Epidermal melanocyte (primary cell): ENCODE measurements at regions not wholly inside any gene's neighbourhood (a gene's known extent, or its start where the extent isn't known, plus 50 kb on each side); places are given as distances from the start of the nearest gene placed in this dataset.

ENCODE experiments used
- DNase-seq: peaks from one replicate; pipeline ENCODE4 v3.0.0; 2011; ENCODE audit warnings: low spot score; ENCODE audit not compliant: insufficient read length

DNA sequence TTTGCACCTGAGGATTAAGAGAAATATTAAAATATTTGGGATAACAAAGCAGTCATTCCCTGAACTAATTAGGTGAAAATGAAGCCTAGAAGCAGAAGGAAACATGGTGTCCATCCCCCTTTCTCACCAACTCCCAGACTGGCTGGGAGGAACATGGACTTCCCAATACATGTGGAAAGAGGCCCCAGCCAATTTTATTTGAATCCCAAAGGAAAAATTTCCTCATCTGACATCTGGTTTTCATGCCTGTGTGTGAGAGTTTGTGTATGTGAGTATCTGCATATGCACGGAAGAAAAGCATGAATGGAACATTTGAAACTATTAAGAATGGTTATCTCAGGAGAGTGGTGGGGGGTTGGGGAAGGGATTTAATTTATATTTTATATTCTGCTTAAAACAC lies 84.3 kb downstream of the COPS8 start:
- DNase-seq = no peak

DNA sequence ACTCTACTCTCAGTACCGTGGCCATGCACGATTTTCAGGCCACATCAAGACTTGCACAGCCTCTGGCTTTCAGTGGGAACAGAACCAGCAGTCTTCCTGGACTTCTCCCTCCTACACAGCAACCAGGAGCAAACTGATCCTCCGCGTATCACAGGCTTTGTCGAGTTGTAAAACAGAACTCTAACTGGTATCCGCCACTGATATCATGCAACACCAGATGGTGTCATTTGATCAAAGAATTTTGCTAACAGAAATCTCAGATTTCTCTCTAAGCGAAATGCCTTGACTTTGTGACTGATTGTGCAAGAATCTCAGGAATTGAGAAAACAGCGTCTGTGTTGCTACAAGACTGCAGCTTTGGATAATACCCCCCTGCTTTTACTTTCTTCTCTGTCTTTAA lies 85.7 kb downstream of the COPS8 start:
- no peak for DNase-seq

DNA sequence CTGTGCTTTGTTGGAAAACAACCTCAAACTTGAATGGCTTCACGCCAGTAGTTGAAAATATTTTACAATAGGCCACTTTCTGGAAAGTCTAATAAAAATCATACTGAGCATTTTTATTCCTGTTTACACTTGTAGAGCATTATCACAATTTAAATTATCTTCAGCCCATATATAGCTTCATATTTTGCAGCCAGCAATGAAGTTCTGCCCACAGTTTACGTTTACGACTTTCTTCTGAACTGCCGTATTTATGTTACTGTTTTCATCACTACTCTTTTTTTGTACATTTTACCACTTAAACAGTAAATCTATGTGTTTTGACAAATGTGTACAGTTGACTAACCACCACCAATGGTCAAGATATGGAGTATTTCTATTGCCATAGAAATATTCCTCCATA lies 86.2 kb downstream of the COPS8 start:
- no peak for DNase-seq

DNA sequence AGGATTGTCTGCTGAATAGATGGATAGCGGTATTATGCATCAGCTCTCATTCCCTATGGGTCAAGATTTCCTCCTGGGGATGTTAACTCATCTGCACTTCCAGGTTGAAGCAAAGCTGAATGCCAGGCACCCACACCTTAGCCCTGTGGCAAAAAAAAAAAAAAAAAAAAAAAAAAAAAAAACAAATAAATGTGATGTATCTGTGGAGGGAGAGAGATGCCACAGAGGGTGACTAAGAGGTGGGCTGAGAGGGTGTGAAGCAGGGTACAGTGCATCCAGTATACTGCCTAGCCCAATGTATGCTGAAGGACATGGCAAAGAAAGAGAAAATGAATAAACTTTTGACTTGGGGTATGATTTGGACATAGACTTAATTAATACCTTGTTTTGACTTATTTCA lies 91.4 kb downstream of the COPS8 start:
- no peak for DNase-seq

DNA sequence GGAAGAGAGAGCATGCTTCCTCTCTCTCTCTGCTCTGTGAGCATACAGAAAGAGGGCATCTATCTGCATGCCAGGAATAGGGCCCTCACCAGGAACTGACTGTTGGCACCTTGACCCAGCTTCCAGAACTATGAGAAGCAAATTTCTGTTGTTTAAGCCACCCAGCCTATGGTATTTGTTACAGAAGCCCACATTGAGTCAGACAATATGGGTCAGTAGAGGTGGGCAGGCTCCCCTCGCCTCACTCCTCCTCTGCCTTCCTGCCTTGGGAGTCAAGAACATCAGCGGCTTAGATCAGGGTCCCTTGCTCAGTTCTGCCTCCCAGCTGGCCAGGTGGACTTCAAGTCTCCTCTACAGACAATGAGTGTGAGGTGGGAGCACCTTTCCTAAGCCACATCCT lies 92.3 kb downstream of the COPS8 start:
- DNase-seq = no peak

DNA sequence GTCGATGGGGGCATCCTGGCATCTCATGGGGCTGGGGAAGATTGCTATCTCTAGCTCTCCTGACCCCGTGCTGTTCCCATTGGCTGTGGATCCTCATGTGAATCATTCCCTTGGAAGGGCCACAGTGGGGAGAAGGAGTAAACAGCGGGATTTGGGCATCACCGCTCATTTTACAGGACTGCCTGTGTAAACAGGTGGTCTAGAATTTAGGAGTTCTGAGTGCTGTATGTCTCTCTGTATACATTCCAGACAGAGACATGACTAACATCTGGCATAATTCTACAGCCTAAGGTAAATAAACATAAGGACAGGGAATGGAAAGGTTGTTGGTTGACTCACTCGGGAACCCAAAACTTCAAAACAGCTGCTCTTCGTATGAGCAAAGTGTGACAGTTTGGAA lies 92.7 kb downstream of the COPS8 start:
- no peak for DNase-seq

DNA sequence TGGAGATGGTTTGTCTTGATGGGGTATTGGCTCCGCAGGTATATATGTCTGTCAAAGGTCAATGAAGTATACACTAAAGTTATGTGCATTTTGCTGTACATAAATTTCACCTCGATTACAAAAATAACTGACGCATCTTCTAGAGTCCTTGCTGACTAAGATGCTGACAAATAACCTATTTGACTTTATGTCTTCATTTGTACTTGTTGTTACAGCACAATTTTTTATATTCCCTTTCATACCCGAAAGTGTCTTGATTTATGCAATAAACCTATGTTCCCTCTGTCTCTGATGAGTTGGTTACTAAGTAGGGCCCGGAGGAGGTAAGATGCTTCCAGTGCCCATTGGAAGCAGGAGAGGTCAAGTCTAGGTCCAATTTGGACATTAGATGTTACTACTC lies 93.5 kb downstream of the COPS8 start:
- DNase-seq = no peak

DNA sequence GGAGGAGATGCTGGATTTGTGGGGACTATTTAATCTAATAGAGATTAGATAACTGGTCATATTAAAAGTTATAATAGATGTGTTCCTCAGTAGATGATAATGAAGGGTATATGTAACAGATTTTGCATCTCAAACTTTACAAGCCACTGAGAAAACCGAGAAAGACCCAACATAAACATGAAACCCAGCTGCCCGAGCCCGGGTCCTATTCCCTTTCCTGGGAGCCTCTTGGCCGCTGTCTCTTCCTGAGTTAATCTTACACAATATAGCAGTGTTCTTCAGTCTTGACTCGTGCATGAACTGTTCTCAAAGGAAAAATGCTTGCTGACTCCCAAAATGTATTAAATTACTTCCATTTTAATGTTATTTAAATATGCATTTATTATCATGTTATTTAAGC lies 94.5 kb downstream of the COPS8 start:
- DNase-seq = no peak

DNA sequence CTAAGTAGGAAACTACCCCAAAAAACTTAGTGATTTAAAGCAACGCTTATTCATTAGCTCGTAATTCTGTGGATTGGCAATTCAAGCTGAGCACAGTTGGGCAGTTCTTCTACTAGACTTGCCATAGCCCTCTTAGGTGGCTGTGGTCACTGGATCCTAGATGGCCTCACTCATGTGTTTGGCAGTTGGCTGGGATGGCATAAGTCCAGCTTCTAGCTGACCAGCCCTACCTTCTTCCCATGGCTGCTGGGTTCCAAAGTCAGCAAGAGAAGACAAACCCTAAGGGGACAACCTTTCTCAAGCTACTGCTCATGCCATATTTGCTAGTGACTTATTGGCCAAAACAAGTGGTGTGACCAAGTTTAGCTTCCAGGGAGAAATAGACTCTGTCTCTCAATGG lies 95.3 kb downstream of the COPS8 start:
- no peak for DNase-seq

DNA sequence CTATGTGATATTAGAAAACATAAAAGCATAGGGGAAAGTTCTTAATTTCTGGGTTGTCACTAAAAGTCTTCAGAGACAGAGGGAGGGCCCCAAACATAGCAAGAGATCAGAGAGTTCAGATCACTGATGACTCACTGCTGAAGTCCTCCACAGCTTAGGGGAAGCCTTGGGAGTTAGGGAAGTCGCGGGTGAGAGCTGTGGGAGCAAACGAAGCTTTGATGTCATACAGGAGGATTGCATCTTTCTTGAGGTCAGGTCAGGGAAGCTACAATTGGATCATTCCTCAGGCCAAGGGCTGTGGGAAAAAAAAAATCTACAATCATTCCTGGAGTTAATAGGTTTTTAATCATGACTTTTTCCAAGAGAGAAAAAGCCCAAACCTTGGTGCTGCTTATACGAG lies 96.2 kb downstream of the COPS8 start:
- DNase-seq = no peak

DNA sequence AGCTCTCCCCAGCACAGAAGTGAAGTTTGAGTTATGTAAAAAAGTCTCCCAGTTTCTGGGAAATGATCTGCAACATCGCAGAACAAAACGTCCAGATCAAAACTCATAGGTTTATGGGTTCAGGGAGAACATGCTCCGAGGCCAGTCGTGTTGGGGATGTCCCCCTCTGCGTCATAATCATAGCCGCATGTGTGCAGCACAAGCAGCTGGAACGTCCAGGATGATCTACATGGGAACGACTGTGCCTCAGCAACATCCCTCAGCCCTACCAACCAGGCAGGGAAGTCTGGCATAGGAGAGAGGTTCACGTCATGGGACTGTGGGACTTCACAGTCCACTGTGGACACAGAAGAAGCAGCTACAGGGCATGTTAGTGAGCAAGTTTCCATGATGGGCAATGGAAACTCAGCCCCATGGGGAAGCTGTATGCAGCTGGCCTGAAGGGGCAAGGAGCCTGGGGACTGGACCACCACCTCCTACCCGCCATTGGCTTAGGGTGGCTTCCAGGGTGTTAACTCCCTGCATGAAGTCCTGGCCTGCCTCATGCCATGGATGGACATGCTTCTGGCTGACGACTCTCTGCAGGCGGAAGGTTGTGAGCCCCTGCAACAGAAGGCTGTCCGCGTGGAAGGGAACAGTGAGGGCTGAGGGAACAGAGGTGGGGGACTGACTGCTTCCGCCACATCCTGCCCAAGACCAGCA lies 96.9 kb downstream of the COPS8 start:
- DNase-seq = no peak

DNA sequence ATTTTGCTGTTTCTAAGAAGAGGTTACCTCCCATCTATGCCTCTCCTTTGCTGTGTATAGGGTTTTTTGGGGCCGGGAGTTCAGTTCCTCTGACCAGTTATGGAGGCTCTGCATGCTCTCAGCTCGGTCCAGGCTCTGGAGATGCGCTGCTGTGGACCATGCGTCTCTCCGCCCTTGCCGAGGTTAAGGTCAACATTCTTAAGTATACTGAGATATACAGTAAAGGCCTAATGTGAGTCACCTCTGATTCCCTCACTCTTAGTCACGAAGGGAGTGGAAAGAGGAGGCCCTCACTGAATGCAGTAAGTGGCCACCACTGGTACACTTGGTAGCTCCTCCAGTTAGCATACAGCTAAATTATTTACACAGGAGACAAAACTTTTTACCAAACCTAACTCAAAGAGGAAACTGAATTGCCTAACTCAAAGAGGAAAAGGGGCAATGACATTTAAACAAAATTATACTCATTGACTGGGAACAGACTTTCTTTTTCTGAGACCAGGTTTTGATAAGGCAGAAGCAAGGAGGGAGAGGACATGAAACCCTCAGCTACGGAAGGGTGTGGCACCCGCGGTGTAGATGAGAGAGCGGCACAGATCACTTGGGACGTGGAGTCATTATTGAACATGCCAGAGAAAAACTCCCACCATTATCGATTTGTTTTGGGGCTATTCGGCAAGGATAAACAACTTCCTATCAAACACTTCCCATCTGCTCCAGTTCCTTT lies 98.7 kb downstream of the COPS8 start:
- DNase-seq = no peak

DNA sequence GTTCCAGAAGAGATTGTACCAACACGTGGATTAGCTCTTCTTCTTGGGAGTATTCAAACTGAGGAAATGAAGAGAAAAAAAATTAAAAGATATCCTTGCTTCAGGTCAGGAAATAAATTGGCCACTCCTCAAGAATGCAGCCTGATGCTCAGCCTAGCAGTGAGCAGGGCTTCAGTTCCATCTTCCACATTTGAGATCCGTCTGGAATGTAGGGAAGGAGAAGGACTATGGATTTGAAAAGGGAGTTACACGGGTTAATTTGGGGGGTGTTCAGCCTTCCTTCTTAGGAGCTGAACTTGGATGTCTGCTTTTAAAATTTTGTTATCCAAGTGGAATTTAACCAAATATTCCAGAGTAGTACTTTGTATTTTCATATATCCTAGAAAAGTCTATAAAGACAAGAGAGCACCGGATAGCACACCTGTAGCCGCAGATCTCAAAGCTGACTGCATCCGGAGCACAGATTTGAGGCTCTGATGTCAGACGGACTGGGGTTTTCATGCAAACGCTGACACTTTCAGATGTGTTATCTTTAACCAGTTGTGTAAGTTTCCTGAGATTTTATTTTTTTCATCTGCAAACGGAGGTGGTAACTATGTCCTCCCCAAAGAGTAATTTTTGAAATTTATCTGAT lies 99.3 kb downstream of the COPS8 start:
- no peak for DNase-seq

DNA sequence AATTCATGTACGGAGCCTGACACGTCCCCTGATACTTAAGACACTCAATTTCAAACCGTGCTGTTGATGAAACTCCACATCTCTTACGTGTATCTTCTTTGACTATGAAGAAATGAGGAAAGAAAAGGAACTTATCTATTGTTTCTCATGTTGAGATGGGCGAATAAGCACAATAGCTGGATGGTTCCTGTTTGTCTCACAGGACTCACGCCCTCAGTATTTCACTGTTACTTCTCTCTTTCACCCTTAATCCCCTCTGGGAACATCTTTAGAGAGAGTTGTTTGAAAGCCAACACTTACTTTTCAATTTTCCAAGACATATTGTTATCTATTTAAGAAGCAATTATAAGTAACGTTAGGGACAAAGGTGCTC lies 99.8 kb downstream of the COPS8 start:
- no peak for DNase-seq

DNA sequence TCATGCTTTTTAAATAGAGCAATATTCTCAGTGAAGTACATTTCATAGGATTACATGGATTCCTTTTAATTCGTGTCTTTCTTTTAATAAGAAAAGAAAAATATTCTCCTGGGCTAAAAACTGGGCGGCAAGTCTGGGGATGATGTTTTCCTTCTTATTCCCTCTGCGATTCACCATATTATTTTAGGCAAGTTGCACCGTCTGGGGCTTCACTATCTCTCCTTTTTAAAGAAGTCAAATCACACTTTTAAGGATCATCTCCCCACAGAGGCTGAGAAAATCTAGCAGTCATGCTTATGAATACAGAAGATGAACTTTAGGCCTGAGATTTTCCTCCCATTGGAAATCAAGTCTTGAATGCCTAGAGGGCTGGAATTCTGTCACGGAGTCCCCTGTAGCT lies 104.1 kb downstream of the COPS8 start:
- no peak for DNase-seq

DNA sequence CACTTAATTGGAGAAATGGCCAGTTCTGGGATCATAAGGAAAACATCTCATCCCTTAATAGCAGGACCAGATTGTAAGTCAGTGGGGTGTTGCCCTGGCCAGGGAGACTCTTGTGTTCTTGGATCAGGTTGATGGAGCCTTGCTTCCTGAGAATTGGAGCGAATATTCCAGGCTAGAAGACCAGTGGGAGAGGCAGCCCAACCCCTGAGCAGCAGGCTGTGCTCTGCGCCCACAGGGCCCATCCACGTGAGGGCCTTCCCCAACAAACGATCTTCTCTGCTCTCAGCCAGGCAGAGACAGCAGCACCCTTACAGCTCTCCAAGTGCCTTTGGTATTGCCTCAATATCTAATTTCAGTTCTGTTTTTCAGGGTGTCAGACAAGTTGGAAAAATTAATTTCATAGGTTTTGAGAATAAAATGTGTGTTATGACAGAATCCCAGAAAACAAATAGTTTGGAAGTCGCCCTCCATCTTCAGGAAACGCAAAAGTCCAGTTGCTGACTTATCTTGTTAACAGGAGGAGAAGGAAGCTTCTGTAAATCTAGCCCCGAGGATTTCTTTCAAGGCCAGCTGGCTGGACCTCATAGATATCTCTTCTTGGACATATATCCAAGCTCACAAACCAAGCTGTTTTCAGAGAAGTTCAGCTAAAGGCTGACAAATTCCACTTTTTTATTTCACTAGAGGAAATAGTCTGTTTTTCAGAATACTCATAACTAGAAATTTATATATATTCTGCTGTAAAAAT lies 105.5 kb downstream of the COPS8 start:
- no peak for DNase-seq

DNA sequence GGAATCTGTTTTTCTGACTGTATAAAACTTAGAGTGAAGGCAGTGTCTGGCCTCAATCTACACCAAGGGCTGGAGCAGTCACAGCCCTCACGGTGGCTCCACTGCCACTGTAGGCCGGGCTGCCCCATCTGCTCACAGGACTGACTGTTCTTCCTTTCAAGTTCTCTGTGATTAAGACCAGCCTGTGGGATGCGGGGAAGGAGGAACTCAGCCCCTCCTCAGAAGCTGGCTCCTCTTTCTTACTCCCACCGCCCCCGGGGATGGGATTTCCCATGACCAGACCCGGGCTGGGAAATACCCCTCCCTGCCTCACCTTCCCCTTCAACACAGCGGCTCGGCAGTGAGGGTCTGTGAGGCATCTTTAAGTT lies 106.0 kb downstream of the COPS8 start:
- DNase-seq = no peak

DNA sequence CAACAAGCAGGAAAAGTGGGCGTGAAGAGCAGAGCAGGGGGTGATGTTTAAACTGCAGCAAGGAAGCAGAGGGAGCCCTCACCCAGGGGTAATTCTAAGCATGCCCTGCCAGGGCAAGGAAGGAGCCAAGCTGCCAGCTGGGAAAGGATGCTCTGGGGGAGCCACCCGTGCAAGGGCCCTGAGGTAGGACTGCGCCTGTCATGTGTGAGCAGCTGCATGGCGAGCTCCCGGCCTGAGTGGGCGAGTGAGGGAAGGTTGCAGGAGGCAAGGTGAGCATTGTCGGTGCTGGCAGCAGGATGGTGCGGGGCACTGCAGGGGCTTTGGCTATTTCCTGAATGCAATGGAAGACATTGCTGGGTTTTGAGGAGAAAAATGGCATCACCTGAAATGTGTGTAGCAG lies 107.2 kb downstream of the COPS8 start:
- DNase-seq = no peak

DNA sequence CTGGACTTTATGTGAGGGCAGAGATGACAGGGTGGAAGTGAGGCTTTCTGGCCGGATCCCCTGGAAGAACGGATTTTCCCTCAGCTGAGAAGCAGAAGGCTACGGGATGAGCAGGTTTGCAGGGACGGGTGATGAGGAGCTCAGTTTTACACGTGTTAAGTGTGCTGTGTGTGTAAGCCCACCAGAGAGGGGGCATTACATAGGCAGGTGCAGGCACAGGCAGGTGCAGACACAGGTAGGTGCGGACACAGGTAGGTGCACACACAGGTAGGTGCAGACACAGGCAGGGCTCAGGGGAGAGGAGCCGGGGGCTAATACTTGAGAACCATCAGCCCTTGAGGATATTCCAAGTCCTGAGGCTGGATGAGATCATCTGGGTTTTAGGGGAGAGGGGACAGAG lies 107.7 kb downstream of the COPS8 start:
- no peak for DNase-seq

DNA sequence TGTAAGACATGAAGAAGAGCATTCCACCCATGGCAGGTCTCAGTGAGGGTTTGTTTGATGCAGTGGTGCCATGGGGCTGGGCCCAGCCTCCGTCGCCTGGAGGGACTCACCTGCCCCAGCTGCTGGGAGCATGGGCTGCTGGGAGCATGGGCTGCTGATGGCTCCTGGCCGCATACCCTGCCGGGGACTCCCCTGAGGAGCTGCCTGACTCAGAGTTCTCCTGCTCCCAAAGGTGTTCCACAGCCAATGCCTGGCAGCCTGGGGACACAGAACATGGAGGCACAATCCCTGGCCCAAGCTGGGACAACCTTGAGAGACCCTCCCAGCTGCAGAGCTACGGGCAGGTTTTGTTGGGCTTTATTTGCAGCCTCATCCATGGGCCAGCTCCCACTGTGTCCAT lies 108.4 kb downstream of the COPS8 start:
- DNase-seq = no peak

DNA sequence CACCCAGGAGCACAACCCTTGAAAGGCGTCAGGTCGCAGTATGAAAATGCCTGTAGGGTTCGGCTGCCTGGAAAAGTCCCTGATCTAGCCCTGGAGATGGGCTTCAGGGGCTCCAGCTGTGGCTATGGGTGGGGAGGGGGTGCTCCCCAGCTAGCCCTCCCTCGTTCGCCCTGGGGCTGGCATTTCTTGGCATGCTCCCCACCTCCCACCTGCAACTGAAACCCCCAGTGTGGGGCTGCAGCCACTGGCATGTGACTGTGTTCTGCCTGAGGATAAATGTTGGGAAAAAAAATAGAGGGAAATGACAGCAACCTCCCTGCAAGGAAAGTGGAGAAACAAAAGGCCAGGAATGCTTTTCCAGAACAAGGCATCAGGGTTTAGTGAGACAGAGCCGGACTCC lies 109.2 kb downstream of the COPS8 start:
- no peak for DNase-seq

DNA sequence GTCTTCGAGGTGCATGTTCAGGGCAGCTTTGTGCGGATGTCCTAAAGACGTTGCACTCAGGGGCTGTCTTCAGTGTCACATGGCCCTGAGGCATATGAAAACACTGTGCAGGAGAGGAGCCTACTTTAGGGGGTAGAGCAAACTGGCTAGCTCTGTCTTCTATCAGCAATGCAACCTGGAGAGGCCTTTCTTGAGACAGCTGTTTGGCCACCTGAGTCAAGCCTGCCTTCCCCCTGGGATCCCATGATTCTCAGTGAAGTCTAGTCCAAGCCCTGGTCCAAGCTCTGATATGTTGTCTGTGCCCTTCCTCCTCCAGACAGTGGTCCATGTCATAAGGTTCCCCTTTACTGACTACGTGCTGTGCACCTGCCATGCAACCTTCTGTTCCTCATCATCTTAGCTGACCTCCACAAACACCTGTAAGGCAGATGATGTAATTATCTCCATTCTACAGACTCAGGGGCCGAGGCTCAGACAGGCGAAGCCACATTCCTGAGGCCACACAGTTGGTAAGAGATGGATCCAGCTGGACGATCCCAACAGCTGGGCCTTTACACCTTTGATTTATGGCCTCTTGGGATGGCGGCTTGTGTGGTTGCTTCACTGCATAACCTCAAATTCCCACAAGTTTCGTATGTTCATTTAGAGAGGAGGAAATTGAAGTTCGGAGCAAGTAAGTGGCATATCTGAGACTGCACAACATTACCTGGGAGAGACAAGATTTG lies 109.9 kb downstream of the COPS8 start:
- DNase-seq = no peak
